GM12891 (cell line): ENCODE measurements at regions not wholly inside any gene's neighbourhood (a gene's known extent, or its start where the extent isn't known, plus 50 kb on each side); places are given as distances from the start of the nearest gene placed in this dataset.

Experiments used
- PAX5 ChIP-seq: IDR thresholded peaks from 2 replicates; pipeline ENCODE4 v1.6.1; 2011; ENCODE audit warnings: low read length, moderate library complexity, mild to moderate bottlenecking; ENCODE audit not compliant: insufficient read depth, severe bottlenecking
- POLR2A ChIP-seq: IDR thresholded peaks from 2 replicates; pipeline ENCODE4 v1.6.1; 2011; ENCODE audit warnings: low read depth, low read length, control low read depth
- POLR2AphosphoS5 ChIP-seq: IDR thresholded peaks from 2 replicates; pipeline ENCODE4 v1.6.1; 2011; ENCODE audit warnings: low read depth, low read length, control low read depth
- POU2F2 ChIP-seq: IDR thresholded peaks from 2 replicates; pipeline ENCODE4 v1.6.1; 2011; ENCODE audit warnings: low read depth, mild to moderate bottlenecking, control low read depth, low read length, moderate library complexity
- SPI1 ChIP-seq: IDR thresholded peaks from 2 replicates; pipeline ENCODE4 v1.6.1; 2011; ENCODE audit warnings: low read depth, low read length, control low read depth
- TAF1 ChIP-seq: IDR thresholded peaks from 2 replicates; pipeline ENCODE4 v1.6.1; 2011; ENCODE audit warnings: low read depth, low read length, control low read depth

GRCh38 chr6:104486035-104486434 lies 373.7 kb downstream of the HACE1 start:
- TF ChIP-seq POLR2A (no peak), POLR2AphosphoS5 (no peak), TAF1 (no peak), SPI1 (no peak), POU2F2 (no peak), PAX5 (no peak)
